GM12878 (cell line): ENCODE measurements at regions not wholly inside any gene's neighbourhood (a gene's known extent, or its start where the extent isn't known, plus 50 kb on each side); places are given as distances from the start of the nearest gene placed in this dataset.

ENCODE experiments used
- ATAC-seq: fragments of 200-7000 bp; cut with Tn5 transposase; 3 replicates; pipeline ENCODE4 v1.9.1; 2020; ENCODE audit warnings: mild to moderate bottlenecking, moderate library complexity
- BruUV-seq: library from RNA; stranded (reverse); fragments of 400-500 nt; replicated peaks from 2 replicates; lab custom pipeline; 2021; lab: Mats Ljungman, UMichigan
- CTCF ChIA-PET: fragments of 300-600 bp; sonication (Branson Sonifier 250); formaldehyde crosslinking; extraction: SDS; loops from one replicate; lab custom pipeline; 2021; ENCODE audit warnings: inconsistent platforms; lab: Yijun Ruan, JAX
- POLR2A ChIA-PET: fragments of 350-600 bp; formaldehyde crosslinking; extraction: SDS; loops from one replicate; lab custom pipeline; 2021; ENCODE audit warnings: inconsistent platforms; lab: Charles Lee
- RAD21 ChIA-PET: fragments of 300-600 bp; sonication (Branson Sonifier 250); formaldehyde crosslinking; loops from one replicate; lab custom pipeline; 2023; ENCODE audit warnings: antibody characterized with exemption; ENCODE audit not compliant: unreplicated experiment; lab: Charles Lee
- SMC1A ChIA-PET: fragments of 300-600 bp; sonication (Branson Sonifier 250); formaldehyde crosslinking; loops from one replicate; lab custom pipeline; 2023; ENCODE audit not compliant: unreplicated experiment, uncharacterized antibody; lab: Charles Lee
- DNase-seq: peaks from one replicate; pipeline ENCODE4 v3.0.0-alpha.2; 2011; ENCODE audit warnings: low read depth, low spot score
- FAIRE-seq: peaks from 3 replicates; lab custom pipeline; 2011; peaks lifted over from hg19 to GRCh38; lab: Jason Lieb, UNC
- H2AFZ ChIP-seq: 2 replicates; pipeline ENCODE4 v1.6.0; 2011; ENCODE audit warnings: low read depth, low read length, control low read depth; ENCODE audit not compliant: control insufficient read depth
- H3K27ac ChIP-seq: 2 replicates; pipeline ENCODE4 v1.5.1; 2011; ENCODE audit warnings: control low read depth; ENCODE audit not compliant: control insufficient read depth, insufficient read depth
- H3K27me3 ChIP-seq, 2 experiments: replicated peaks in 1 of 2; 2 replicates each; pipeline versions ENCODE4 v1.6.0 to v1.6.1; 2011; ENCODE audit warnings: low read length in 1 of 2; ENCODE audit not compliant: control insufficient read depth in 2 of 2, insufficient read depth in 2 of 2
- H3K36me3 ChIP-seq, 2 experiments: 2 replicates each; pipeline ENCODE4 v1.5.1; 2011; ENCODE audit warnings: low read length in 1 of 2; ENCODE audit not compliant: control insufficient read depth in 2 of 2, insufficient read depth in 2 of 2
- H3K4me1 ChIP-seq: 2 replicates; pipeline ENCODE4 v1.6.1; 2011; ENCODE audit warnings: mild to moderate bottlenecking, low read length, moderate library complexity, mixed read lengths; ENCODE audit not compliant: control insufficient read depth, insufficient read depth
- H3K4me2 ChIP-seq: 2 replicates; pipeline ENCODE4 v1.6.0; 2011; ENCODE audit warnings: control low read depth; ENCODE audit not compliant: control insufficient read depth, insufficient read depth
- H3K4me3 ChIP-seq: fragments of 200-600 bp; sonication (generic); 2 replicates; pipeline ENCODE4 v1.5.1; 2016
- H3K79me2 ChIP-seq: 2 replicates; pipeline ENCODE4 v1.6.0; 2011; ENCODE audit warnings: low read length; ENCODE audit not compliant: control insufficient read depth, insufficient read depth
- H3K9ac ChIP-seq: 2 replicates; pipeline ENCODE4 v1.8.0; 2011; ENCODE audit warnings: low read length, control low read depth, mixed read lengths; ENCODE audit not compliant: control insufficient read depth, insufficient read depth
- H3K9me3 ChIP-seq: replicated peaks from 3 replicates; pipeline ENCODE4 v1.5.1; 2011; ENCODE audit warnings: mild to moderate bottlenecking, low read length; ENCODE audit not compliant: control insufficient read depth, insufficient read depth
- H4K20me1 ChIP-seq: 2 replicates; pipeline ENCODE4 v1.6.0; 2011; ENCODE audit not compliant: control insufficient read depth, insufficient read depth
- ASH2L ChIP-seq: fragments of 300-600, 200-600 bp; sonication (generic); IDR thresholded peaks from 2 replicates; pipeline ENCODE4 v1.6.1; 2017; ENCODE audit warnings: low read depth, mild to moderate bottlenecking, borderline replicate concordance
- ATF3 ChIP-seq: IDR thresholded peaks from 2 replicates; pipeline ENCODE4 v1.6.1; 2011; ENCODE audit warnings: low read depth, mild to moderate bottlenecking, low read length, moderate library complexity, borderline replicate concordance; ENCODE audit errors: extremely low read depth
- BHLHE40 ChIP-seq, 2 experiments: fragments of 450-650 bp in 1 of 2; IDR thresholded peaks; 2 replicates each; pipeline ENCODE4 v1.6.1; 2011 to 2017; ENCODE audit warnings: low read depth in 2 of 2, borderline replicate concordance in 1 of 2, improper control_type of control experiment in 1 of 2, low read length in 1 of 2, mild to moderate bottlenecking in 1 of 2
- CHD4 ChIP-seq: fragments of 200-600 bp; sonication (generic); IDR thresholded peaks from 2 replicates; pipeline ENCODE4 v1.6.1; 2016; ENCODE audit warnings: mild to moderate bottlenecking
- MEF2B ChIP-seq: fragments of 450-650 bp; IDR thresholded peaks from 2 replicates; pipeline ENCODE4 v1.6.1; 2018; ENCODE audit warnings: mild to moderate bottlenecking, moderate library complexity; ENCODE audit not compliant: partially characterized antibody, poor library complexity, severe bottlenecking
- MTA3 ChIP-seq: IDR thresholded peaks from 2 replicates; pipeline ENCODE4 v1.6.1; 2012; ENCODE audit warnings: low read length, inconsistent platforms, borderline replicate concordance
- NR2F1 ChIP-seq: fragments of 450-650 bp; conservative IDR thresholded peaks from 2 replicates; pipeline ENCODE4 v1.6.1; 2017; ENCODE audit warnings: mild to moderate bottlenecking
- POLR2AphosphoS5 ChIP-seq: IDR thresholded peaks from 2 replicates; pipeline ENCODE4 v1.6.1; 2011; ENCODE audit warnings: mild to moderate bottlenecking, low read length, inconsistent platforms
- RCOR1 ChIP-seq: conservative IDR thresholded peaks from 2 replicates; pipeline ENCODE4 v1.6.1; 2012; ENCODE audit warnings: low read depth, low read length, improper control_type of control experiment
- RELB ChIP-seq: fragments of 450-650 bp; IDR thresholded peaks from 2 replicates; pipeline ENCODE4 v1.6.1; 2017; ENCODE audit warnings: low read depth, mild to moderate bottlenecking, moderate library complexity
- SREBF1 ChIP-seq: IDR thresholded peaks from 2 replicates; pipeline ENCODE4 v1.6.1; 2012; ENCODE audit warnings: mild to moderate bottlenecking, low read length
- SUZ12 ChIP-seq: fragments of 200-600 bp; sonication (generic); IDR thresholded peaks from one replicate; pipeline ENCODE4 v1.6.1; 2018; ENCODE audit warnings: antibody characterized with exemption, mild to moderate bottlenecking; ENCODE audit not compliant: unreplicated experiment
- YY1 ChIP-seq: IDR thresholded peaks from 2 replicates; pipeline ENCODE4 v1.6.1; 2011; ENCODE audit warnings: low read depth, mild to moderate bottlenecking, low read length
- ZNF274 ChIP-seq: IDR thresholded peaks from one replicate; pipeline ENCODE4 v1.8.0; 2011; ENCODE audit not compliant: insufficient read length, insufficient read depth
- ZNF384 ChIP-seq: IDR thresholded peaks from 2 replicates; pipeline ENCODE4 v1.6.1; 2012; ENCODE audit warnings: low read depth, mild to moderate bottlenecking, low read length, improper control_type of control experiment, borderline replicate concordance
- ZNF687 ChIP-seq: fragments of 450-650 bp; IDR thresholded peaks from 2 replicates; pipeline ENCODE4 v1.6.1; 2017; ENCODE audit warnings: mild to moderate bottlenecking, moderate library complexity
- WGBS: methylation state at CpG from one replicate; pipeline ENCODE4 v1.1.6; 2016; ENCODE audit warnings: low lambda C conversion rate; ENCODE audit not compliant: insufficient replicate concordance, insufficient coverage; ENCODE audit errors: missing lambda C conversion rate; 5-methylcytosine and 5-hydroxymethylcytosine counted together
- in situ Hi-C: fragments of 300-500 bp; cut with MboI; formaldehyde crosslinking; loops from 9 replicates; pipeline ENCODE4 v1.14.3; 2018; ENCODE audit warnings: mixed read lengths
- intact Hi-C: fragments of 100-400 bp; cut with micrococcal nuclease; formaldehyde crosslinking; loops from one replicate; pipeline ENCODE4 v1.14.2; 2022; ENCODE audit not compliant: unreplicated experiment

- 32% methylated on average over 9 of the region's 9 CpGs for WGBS
- POLR2A ChIA-PET, result no interaction called here
- Histone ChIP-seq H3K79me2 (no peaks in the 10 kb centered on the region), H3K27ac (no peak overlapping the region), H2AFZ (no peak overlapping the region), H3K36me3 (no peaks in the 10 kb centered on the region), H3K27me3 (no peaks in the 10 kb centered on the region), H3K9ac (no peak overlapping the region), H3K4me1 (no peaks in the 10 kb centered on the region; the same call in 1 of the 2 replicates), H4K20me1 (no peaks in the 10 kb centered on the region), H3K4me3 (no peak overlapping the region), H3K9me3 (no peaks in the 10 kb centered on the region; the same call in 2 of the 3 replicates), H3K4me2 (no peak overlapping the region)
- RAD21 ChIA-PET, result interaction anchor here (0.6 kb wide), 1 partner anchor 1051 kb away, joined by 4 read pairs; no protein-coding TSS in a partner anchor
- FAIRE-seq (no peak), DNase-seq (no peak), ATAC-seq (no peak)
- in situ Hi-C loops (no loop called here), intact Hi-C loops (no loop called here)
- TF ChIP-seq MTA3 (no peak), ATF3 (no peak), ASH2L (no peak), ZNF384 (no peak), ZNF687 (no peak), YY1 (no peak), SUZ12 (no peak), RELB (no peak), ZNF274 (no peak), NR2F1 (no peak), CHD4 (no peak), POLR2AphosphoS5 (no peak), SREBF1 (no peak), MEF2B (no peak), RCOR1 (no peak), BHLHE40 (IDR thresholded peaks at IDR 0.05; ENCODE audit: borderline replicate concordance in 1 of 2, low read depth in 2 of 2, low read length in 1 of 2) (no peak)
- no TSS peak for BruUV-seq
- SMC1A ChIA-PET, result no interaction called here
- CTCF ChIA-PET, result no interaction called here
These were observed 147.3 kb downstream of the ACTL7B start for GRCh38 chr9:108708448-108708847.
